Gastrocnemius medialis (tissue), 4 donors: ENCODE measurements at regions not wholly inside any gene's neighbourhood (a gene's known extent, or its start where the extent isn't known, plus 50 kb on each side); places are given as distances from the start of the nearest gene placed in this dataset.

Experiments
- ATAC-seq, 2 donors: fragments of 150-250 bp; one replicate each; pipeline ENCODE4 v1.9.1; 2016
- DNase-seq, 2 donors: peaks; one replicate each; pipeline ENCODE4 v3.0.0-alpha.2; 2019
- H3K27ac ChIP-seq, 4 donors: fragments of 200-600 bp; sonication (generic); 1 replicate in 1 of 4; 2 replicates in 3 of 4; pipeline ENCODE4 v1.5.1; 2016 to 2018; ENCODE audit warnings: mild to moderate bottlenecking in 2 of 4, moderate library complexity in 1 of 4
- H3K27me3 ChIP-seq, 3 donors: fragments of 200-600 bp; sonication (generic) in 2 of 3; 1 replicate in 1 of 3; 2 replicates in 2 of 3; pipeline versions ENCODE4 v1.5.1 to v1.6.0; 2016 to 2019; ENCODE audit warnings: mild to moderate bottlenecking in 1 of 3, moderate library complexity in 1 of 3
- H3K36me3 ChIP-seq, 2 donors: fragments of 200-600 bp; sonication (generic) in 1 of 2; one replicate each; pipeline ENCODE4 v1.5.1; 2017 to 2018
- H3K4me1 ChIP-seq, 2 donors: fragments of 200-600 bp; sonication (generic) in 1 of 2; one replicate each; pipeline ENCODE4 v1.5.1; 2016 to 2017; ENCODE audit warnings: mild to moderate bottlenecking in 2 of 2
- H3K4me3 ChIP-seq, 4 donors: fragments of 200-600 bp; sonication (generic) in 3 of 4; 1 replicate in 1 of 4; 2 replicates in 3 of 4; pipeline ENCODE4 v1.5.1; 2016 to 2019; ENCODE audit warnings: mild to moderate bottlenecking in 2 of 4
- H3K9me3 ChIP-seq, 3 donors: fragments of 200-600 bp; sonication (generic) in 2 of 3; 1 replicate in 1 of 3; 2 replicates in 2 of 3; pipeline ENCODE4 v1.5.1; 2016 to 2019
- CTCF ChIP-seq, 5 experiments: fragments of 450-650 bp in 3 of 5; fragments of 200-600 bp in 2 of 5; sonication (generic) in 2 of 5; IDR thresholded peaks in 4 of 5; conservative IDR thresholded peaks in 1 of 5; 1 replicate in 4 of 5; 2 replicates in 1 of 5; pipeline ENCODE4 v1.5.1; 2016 to 2019; ENCODE audit warnings: antibody characterized with exemption in 5 of 5, mild to moderate bottlenecking in 3 of 5, moderate library complexity in 3 of 5
- POLR2A ChIP-seq, 2 donors: fragments of 450-650 bp; IDR thresholded peaks; one replicate each; pipeline ENCODE4 v1.6.1; 2017; ENCODE audit warnings: antibody characterized with exemption in 2 of 2, mild to moderate bottlenecking in 2 of 2, moderate library complexity in 2 of 2
- in situ Hi-C, 4 donors: fragments of 200-750 bp; cut with MboI; loops; one replicate each; pipeline versions ENCODE4 v1.15.0 to v1.8.0; 2017; ENCODE audit warnings: low sequenced_read_pairs in 4 of 4
- intact Hi-C: fragments of 100-400 bp; cut with DNase I; formaldehyde crosslinking; loops from one replicate; pipeline ENCODE4 v1.15.1; 2023; ENCODE audit warnings: low total_unique reads

DNA sequence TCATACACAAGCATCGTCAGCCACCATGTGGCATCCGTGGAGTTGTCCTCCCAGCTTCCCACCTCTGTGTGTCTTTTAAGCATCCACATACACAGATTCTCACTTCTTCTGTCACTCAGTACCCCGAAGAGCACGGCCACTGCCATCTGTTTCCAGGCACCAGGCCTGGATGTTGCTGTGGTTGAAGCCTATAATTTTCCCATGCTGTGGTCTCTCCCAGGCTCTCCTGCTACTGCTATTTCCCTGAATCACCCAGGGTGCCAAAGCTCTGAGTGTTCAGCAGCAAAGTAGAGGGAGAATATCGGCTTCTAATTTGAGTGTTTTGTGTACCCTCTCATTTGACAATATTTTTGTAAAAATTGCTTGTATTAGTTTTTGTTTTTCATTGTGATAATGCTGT is 265.7 kb downstream of the DIPK2A start:
- no peak overlapping the region for H3K4me3 ChIP-seq
- intact Hi-C loops, result no loop called here
- TF ChIP-seq POLR2A (IDR thresholded peaks at IDR 0.05), result no peak
- TF ChIP-seq CTCF (IDR thresholded peaks at IDR 0.05 in 4 of 5, conservative IDR thresholded peaks at IDR 0.05 in 1 of 5), result no peak
- no peaks in the 10 kb centered on the region for H3K36me3 ChIP-seq
- in situ Hi-C loops, result no loop called here
- DNase-seq (no peak), ATAC-seq (no peak)
- H3K9me3 ChIP-seq, result no peaks in the 10 kb centered on the region
- H3K27me3 ChIP-seq, result no peaks in the 10 kb centered on the region
- no peaks in the 10 kb centered on the region for H3K4me1 ChIP-seq
- H3K27ac ChIP-seq, result no peak overlapping the region

- no peak for TF ChIP-seq POLR2A (IDR thresholded peaks at IDR 0.05)
- TF ChIP-seq CTCF (IDR thresholded peaks at IDR 0.05 in 4 of 5, conservative IDR thresholded peaks at IDR 0.05 in 1 of 5), result no peak
- no peaks in the 10 kb centered on the region for H3K27me3 ChIP-seq
- no peak for DNase-seq
- H3K4me1 ChIP-seq, result no peaks in the 10 kb centered on the region
- H3K36me3 ChIP-seq, result no peaks in the 10 kb centered on the region
- H3K27ac ChIP-seq, result no peak overlapping the region
- no peak overlapping the region for H3K4me3 ChIP-seq
- H3K9me3 ChIP-seq, result no peaks in the 10 kb centered on the region
- in situ Hi-C loops, result no loop called here
- no peak for ATAC-seq
- intact Hi-C loops, result no loop called here
Measured at GRCh38 chr3:144241404-144241803, 269.8 kb downstream of the DIPK2A start.

DNA sequence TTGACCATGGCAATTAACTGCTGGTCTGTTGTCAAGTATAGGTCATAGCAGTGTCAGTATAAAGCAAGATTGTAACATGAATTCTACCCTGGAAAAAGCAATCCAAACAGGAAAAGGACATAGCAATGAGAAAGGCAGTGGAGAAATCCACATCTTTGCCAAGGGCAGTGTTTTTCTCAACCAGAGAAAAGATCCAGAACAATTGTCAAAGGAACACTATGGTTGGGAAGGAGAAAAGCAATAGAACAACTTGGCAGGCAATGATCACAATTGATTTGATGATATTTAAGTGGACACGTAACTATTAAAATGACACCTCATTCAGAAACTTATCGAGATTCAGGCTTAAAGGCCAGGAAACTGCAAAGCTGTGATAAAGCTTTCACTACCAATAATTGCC is 271.1 kb downstream of the DIPK2A start:
- Histone ChIP-seq H3K27me3 (no peaks in the 10 kb centered on the region), H3K9me3 (no peaks in the 10 kb centered on the region), H3K36me3 (no peaks in the 10 kb centered on the region), H3K27ac (no peak overlapping the region), H3K4me3 (no peak overlapping the region), H3K4me1 (no peaks in the 10 kb centered on the region)
- in situ Hi-C loops (no loop called here), intact Hi-C loops (no loop called here)
- no peak for DNase-seq
- no peak for ATAC-seq
- no peak for TF ChIP-seq POLR2A (IDR thresholded peaks at IDR 0.05)
- no peak for TF ChIP-seq CTCF (IDR thresholded peaks at IDR 0.05 in 4 of 5, conservative IDR thresholded peaks at IDR 0.05 in 1 of 5)

- H3K36me3 ChIP-seq, result no peaks in the 10 kb centered on the region
- DNase-seq, result no peak
- intact Hi-C loops, result no loop called here
- H3K27me3 ChIP-seq, result no peaks in the 10 kb centered on the region
- TF ChIP-seq POLR2A (IDR thresholded peaks at IDR 0.05), result no peak
- no peak for TF ChIP-seq CTCF (IDR thresholded peaks at IDR 0.05 in 4 of 5, conservative IDR thresholded peaks at IDR 0.05 in 1 of 5)
- in situ Hi-C loops, result no loop called here
- H3K4me3 ChIP-seq, result no peak overlapping the region
- H3K9me3 ChIP-seq, result no peaks in the 10 kb centered on the region
- no peaks in the 10 kb centered on the region for H3K4me1 ChIP-seq
- ATAC-seq, result no peak
- H3K27ac ChIP-seq, result no peak overlapping the region
Measured at GRCh38 chr3:144244662-144245061, 273.0 kb downstream of the DIPK2A start.

GRCh38 chr3:144252896-144253295 is 281.3 kb downstream of the DIPK2A start:
- intact Hi-C loops, result no loop called here
- Histone ChIP-seq H3K36me3 (no peaks in the 10 kb centered on the region), H3K27me3 (no peaks in the 10 kb centered on the region), H3K4me3 (no peak overlapping the region), H3K9me3 (no peaks in the 10 kb centered on the region), H3K27ac (no peak overlapping the region), H3K4me1 (no peaks in the 10 kb centered on the region)
- in situ Hi-C loops, result no loop called here
- ATAC-seq (no peak), DNase-seq (no peak)
- TF ChIP-seq CTCF (IDR thresholded peaks at IDR 0.05 in 4 of 5, conservative IDR thresholded peaks at IDR 0.05 in 1 of 5) (no peak), POLR2A (IDR thresholded peaks at IDR 0.05) (no peak)
